ENCODE measurements at regions not wholly inside any gene's neighbourhood (a gene's known extent, or its start where the extent isn't known, plus 50 kb on each side); places are given as distances from the start of the nearest gene placed in this dataset.
"Not testable (repeated sequence)": the region's sequence is repeated elsewhere in the genome, so short reads cannot be mapped to it uniquely, and the experiment has no call there.

DNA sequence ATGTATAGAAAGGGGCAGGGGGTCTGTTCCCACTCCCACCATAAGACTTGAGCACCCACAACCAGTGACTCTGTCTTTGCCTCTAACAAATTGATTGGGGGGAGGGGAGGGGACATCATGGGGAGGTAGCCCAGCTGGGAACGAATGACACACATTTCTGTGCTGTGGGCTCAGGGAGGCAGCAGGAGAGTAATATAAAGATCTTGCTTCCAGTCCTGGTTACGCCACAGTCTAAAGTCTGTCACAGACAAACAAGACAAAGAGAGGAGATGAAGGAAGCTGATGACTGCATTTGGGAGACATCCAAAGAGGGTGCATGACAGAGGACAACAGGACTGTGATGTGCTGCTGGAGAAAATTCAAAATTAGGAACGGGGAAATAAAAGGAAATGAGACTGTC is 153.9 kb downstream of the ACTR3B start:
- Mint-ChIP-seq H3K4me1 (no peaks in the 10 kb centered on the region), H3K4me3 (no peak overlapping the region), H3K27me3 (ENCODE audit: low read depth in 3 of 3) (no peaks in the 10 kb centered on the region), H3K36me3 (no peaks in the 10 kb centered on the region), H3K9me3 (peaks cover 0 to 8% (median 0%) of the 10 kb centered on the region in 7 donors), H3K27ac (no peak overlapping the region)
- no peaks in the 10 kb centered on the region for H3K36me3 ChIP-seq (replicated peaks in 1 of 2; ENCODE audit: control insufficient read depth in 1 of 2, insufficient read depth in 2 of 2, low read length in 2 of 2)
- no peak overlapping the region for H2AFZ ChIP-seq (ENCODE audit: insufficient read depth, low read depth, low read length, poor library complexity, severe bottlenecking)
- H3K4me3 ChIP-seq (replicated peaks in 1 of 3; ENCODE audit: low read depth in 2 of 3, low read length in 3 of 3) = no peak overlapping the region
- H4K20me1 ChIP-seq (ENCODE audit: insufficient read depth, low read length) = no peaks in the 10 kb centered on the region
- no peak for DNase-seq
- 87% methylated on average over 2 of the region's 3 CpGs for WGBS (ENCODE audit: insufficient coverage)
- TF ChIP-seq, protein P1, sequence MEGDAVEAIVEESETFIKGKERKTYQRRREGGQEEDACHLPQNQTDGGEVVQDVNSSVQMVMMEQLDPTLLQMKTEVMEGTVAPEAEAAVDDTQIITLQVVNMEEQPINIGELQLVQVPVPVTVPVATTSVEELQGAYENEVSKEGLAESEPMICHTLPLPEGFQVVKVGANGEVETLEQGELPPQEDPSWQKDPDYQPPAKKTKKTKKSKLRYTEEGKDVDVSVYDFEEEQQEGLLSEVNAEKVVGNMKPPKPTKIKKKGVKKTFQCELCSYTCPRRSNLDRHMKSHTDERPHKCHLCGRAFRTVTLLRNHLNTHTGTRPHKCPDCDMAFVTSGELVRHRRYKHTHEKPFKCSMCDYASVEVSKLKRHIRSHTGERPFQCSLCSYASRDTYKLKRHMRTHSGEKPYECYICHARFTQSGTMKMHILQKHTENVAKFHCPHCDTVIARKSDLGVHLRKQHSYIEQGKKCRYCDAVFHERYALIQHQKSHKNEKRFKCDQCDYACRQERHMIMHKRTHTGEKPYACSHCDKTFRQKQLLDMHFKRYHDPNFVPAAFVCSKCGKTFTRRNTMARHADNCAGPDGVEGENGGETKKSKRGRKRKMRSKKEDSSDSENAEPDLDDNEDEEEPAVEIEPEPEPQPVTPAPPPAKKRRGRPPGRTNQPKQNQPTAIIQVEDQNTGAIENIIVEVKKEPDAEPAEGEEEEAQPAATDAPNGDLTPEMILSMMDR (IDR thresholded peaks at IDR 0.05) = no peak
- H3K4me2 ChIP-seq (replicated peaks; ENCODE audit: extremely low read depth, low read length, poor library complexity, severe bottlenecking) = no peak overlapping the region
- H3K27me3 ChIP-seq (ENCODE audit: control insufficient read depth in 2 of 2, insufficient read depth in 2 of 2, low read length in 2 of 2) = no peaks in the 10 kb centered on the region
- H3K9ac ChIP-seq (ENCODE audit: insufficient read depth, low read length, poor library complexity, severe bottlenecking) = no peak overlapping the region
- no peaks in the 10 kb centered on the region for H3K4me1 ChIP-seq (ENCODE audit: control insufficient read depth in 1 of 2, insufficient read depth in 2 of 2, low read length in 2 of 2)
- intact Hi-C loops (cut with micrococcal nuclease) = no loop called here
- H3K9me3 ChIP-seq (replicated peaks in 1 of 2; ENCODE audit: control insufficient read depth in 1 of 2, insufficient read depth in 1 of 2, low read length in 2 of 2) = peaks cover 0 to 4% of the 10 kb centered on the region in 2 donors
- H3K79me2 ChIP-seq (ENCODE audit: insufficient read depth, low read length) = no peaks in the 10 kb centered on the region
- H3K27ac ChIP-seq (ENCODE audit: low read depth in 1 of 2, low read length in 2 of 2) = no peak overlapping the region

DNA sequence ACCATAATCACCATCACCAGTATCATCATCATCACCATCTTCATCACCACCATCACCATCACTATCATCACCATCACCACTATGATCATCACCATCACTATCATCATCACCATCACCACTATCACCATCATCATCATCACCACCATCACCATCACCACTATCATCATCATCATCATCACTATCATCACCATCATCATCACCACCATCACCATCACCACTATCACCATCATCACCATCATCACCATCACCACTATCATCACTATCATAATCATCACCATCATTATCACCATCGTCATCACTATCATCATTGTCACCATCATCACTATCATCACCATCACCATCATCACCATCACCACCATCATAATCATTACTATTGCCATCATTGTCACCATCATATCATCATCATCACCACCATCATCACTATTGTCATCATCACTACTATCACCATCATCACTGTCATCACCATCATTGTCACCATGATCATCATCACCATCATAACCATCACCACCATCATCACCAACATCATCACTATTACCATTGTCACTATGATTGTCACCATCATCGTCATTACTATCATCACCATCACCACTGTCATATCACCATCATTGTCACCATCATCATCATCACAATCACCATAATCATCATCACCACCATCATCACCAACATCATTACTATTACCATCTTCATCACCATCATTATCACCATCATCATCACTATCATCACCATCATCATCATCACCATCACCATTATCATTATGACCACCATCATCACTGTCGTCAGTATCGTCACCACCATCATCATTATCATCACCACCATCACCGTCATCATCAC is 154.7 kb downstream of the ACTR3B start:
- Mint-ChIP-seq H3K9me3 (peaks cover 0 to 9% (median 2%) of the 10 kb centered on the region in 7 donors), H3K4me3 (no peak overlapping the region), H3K27me3 (ENCODE audit: low read depth in 3 of 3) (no peaks in the 10 kb centered on the region), H3K4me1 (no peaks in the 10 kb centered on the region), H3K36me3 (no peaks in the 10 kb centered on the region), H3K27ac (no peak overlapping the region)
- Histone ChIP-seq H4K20me1 (ENCODE audit: insufficient read depth, low read length) (no peaks in the 10 kb centered on the region), H3K9me3 (replicated peaks in 1 of 2; ENCODE audit: control insufficient read depth in 1 of 2, insufficient read depth in 1 of 2, low read length in 2 of 2) (peaks cover under 1 to 4% of the 10 kb centered on the region in 2 donors), H3K27me3 (ENCODE audit: control insufficient read depth in 2 of 2, insufficient read depth in 2 of 2, low read length in 2 of 2) (no peaks in the 10 kb centered on the region), H3K4me2 (replicated peaks; ENCODE audit: extremely low read depth, low read length, poor library complexity, severe bottlenecking) (no peak overlapping the region), H3K79me2 (ENCODE audit: insufficient read depth, low read length) (no peaks in the 10 kb centered on the region), H3K4me1 (ENCODE audit: control insufficient read depth in 1 of 2, insufficient read depth in 2 of 2, low read length in 2 of 2) (no peaks in the 10 kb centered on the region), H3K4me3 (replicated peaks in 1 of 3; ENCODE audit: low read depth in 2 of 3, low read length in 3 of 3) (no peak overlapping the region), H3K27ac (ENCODE audit: low read depth in 1 of 2, low read length in 2 of 2) (no peak overlapping the region), H3K9ac (ENCODE audit: insufficient read depth, low read length, poor library complexity, severe bottlenecking) (no peak overlapping the region), H2AFZ (ENCODE audit: insufficient read depth, low read depth, low read length, poor library complexity, severe bottlenecking) (no peak overlapping the region), H3K36me3 (replicated peaks in 1 of 2; ENCODE audit: control insufficient read depth in 1 of 2, insufficient read depth in 2 of 2, low read length in 2 of 2) (no peaks in the 10 kb centered on the region)
- TF ChIP-seq, protein P1 (IDR thresholded peaks at IDR 0.05) = no peak
- WGBS (ENCODE audit: insufficient coverage) = 99% methylated on average over 5 of the region's 5 CpGs
- DNase-seq = no peak
- intact Hi-C loops (cut with micrococcal nuclease) = no loop called here

DNA sequence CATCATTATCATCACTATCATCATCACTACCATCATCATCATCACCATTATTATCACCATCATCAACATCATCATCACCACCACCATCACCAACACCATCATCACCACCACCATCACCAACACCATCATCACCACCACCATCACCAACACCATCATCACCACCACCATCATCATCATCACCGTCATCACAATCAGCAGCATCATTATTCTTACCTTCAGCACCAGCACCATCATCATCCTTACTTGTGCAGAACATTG is 155.2 kb downstream of the ACTR3B start:
- not testable (repeated sequence) for H3K27ac Mint-ChIP-seq

More for the DNA sequence above, 155.2 kb downstream of the ACTR3B start:
- H3K27me3 Mint-ChIP-seq (ENCODE audit: low read depth in 3 of 3); H3K9me3 ChIP-seq (replicated peaks in 1 of 2; ENCODE audit: control insufficient read depth in 1 of 2, insufficient read depth in 1 of 2, low read length in 2 of 2); H3K4me3 ChIP-seq (replicated peaks in 1 of 3; ENCODE audit: low read depth in 2 of 3, low read length in 3 of 3); DNase-seq; H3K4me2 ChIP-seq (replicated peaks; ENCODE audit: extremely low read depth, low read length, poor library complexity, severe bottlenecking); H3K79me2 ChIP-seq (ENCODE audit: insufficient read depth, low read length); H2AFZ ChIP-seq (ENCODE audit: insufficient read depth, low read depth, low read length, poor library complexity, severe bottlenecking); H3K27me3 ChIP-seq (ENCODE audit: control insufficient read depth in 2 of 2, insufficient read depth in 2 of 2, low read length in 2 of 2); H3K4me1 Mint-ChIP-seq; intact Hi-C loops (cut with micrococcal nuclease); H3K9ac ChIP-seq (ENCODE audit: insufficient read depth, low read length, poor library complexity, severe bottlenecking); H3K36me3 ChIP-seq (replicated peaks in 1 of 2; ENCODE audit: control insufficient read depth in 1 of 2, insufficient read depth in 2 of 2, low read length in 2 of 2); H3K4me1 ChIP-seq (ENCODE audit: control insufficient read depth in 1 of 2, insufficient read depth in 2 of 2, low read length in 2 of 2); H3K27ac ChIP-seq (ENCODE audit: low read depth in 1 of 2, low read length in 2 of 2); H3K4me3 Mint-ChIP-seq; H3K36me3 Mint-ChIP-seq; H4K20me1 ChIP-seq (ENCODE audit: insufficient read depth, low read length): not testable (repeated sequence)
- peaks cover under 1 to 13% (median 5%) of the 10 kb centered on the region in 7 donors for H3K9me3 Mint-ChIP-seq
- 89% methylated on average over 1 of the region's 1 CpG for WGBS (ENCODE audit: insufficient coverage)

Data from CD14-positive monocyte (primary cell).